ENCODE measurements at regions not wholly inside any gene's neighbourhood (a gene's known extent, or its start where the extent isn't known, plus 50 kb on each side); places are given as distances from the start of the nearest gene placed in this dataset.

DNA sequence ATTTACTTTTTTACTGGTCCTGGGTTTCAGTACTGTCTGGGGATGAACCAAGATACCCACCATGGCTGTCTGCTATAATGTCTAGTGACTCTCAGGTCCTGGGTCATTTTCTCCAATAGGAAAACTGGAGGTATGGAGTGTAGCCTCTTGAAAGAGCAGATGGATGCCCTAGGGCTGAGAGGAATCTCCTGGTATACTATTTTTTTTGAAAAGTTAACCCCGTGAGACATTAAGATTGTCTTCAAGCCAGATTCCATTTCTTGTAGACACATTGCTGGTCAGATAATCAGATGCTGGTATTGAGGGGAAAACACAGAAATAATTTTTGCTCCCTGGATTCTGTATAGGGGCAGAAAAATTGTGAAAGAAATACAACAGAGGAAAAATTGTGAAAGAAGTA lies 97.3 kb downstream of the ZNF680 start:
- peaks cover 82 to 85% of the 10 kb centered on the region in 2 experiments for H3K9me3 Mint-ChIP-seq
- H4K91ac ChIP-seq (ENCODE audit: insufficient read length, low read depth, low read length), result no peak overlapping the region

More for the DNA sequence above, 97.3 kb downstream of the ZNF680 start:
- Histone ChIP-seq H3K79me1 (ENCODE audit: insufficient read depth, low read depth, low read length, poor library complexity, severe bottlenecking) (no peaks in the 10 kb centered on the region), H3K23ac (ENCODE audit: insufficient read length, low read depth, low read length) (no peak overlapping the region), H3K27me3 (ENCODE audit: insufficient read depth, low read length) (no peaks in the 10 kb centered on the region), H3K9me3 (ENCODE audit: control insufficient read depth, low read depth, low read length) (peaks cover 47% of the 10 kb centered on the region), H4K20me1 (ENCODE audit: control insufficient read depth, insufficient read depth, insufficient read length) (no peaks in the 10 kb centered on the region), H2BK120ac (ENCODE audit: low read depth, low read length, poor library complexity, severe bottlenecking) (no peak overlapping the region), H3K79me2 (ENCODE audit: insufficient read depth, low read length) (no peaks in the 10 kb centered on the region), H4K8ac (replicated peaks; ENCODE audit: insufficient read length, low read depth, low read length) (no peak overlapping the region), H3T11ph (ENCODE audit: low read length) (no peak overlapping the region), H3K56ac (ENCODE audit: insufficient read length, low read depth, low read length) (no peak overlapping the region), H3K14ac (ENCODE audit: insufficient read depth, low read length) (no peak overlapping the region), H2AFZ (ENCODE audit: low read length) (no peak overlapping the region), H3K27ac (ENCODE audit: insufficient read length, low read depth, low read length) (no peak overlapping the region), H2BK20ac (ENCODE audit: low read depth, low read length, poor library complexity, severe bottlenecking) (no peak overlapping the region), H3K4ac (ENCODE audit: low read depth, low read length) (no peak overlapping the region), H3K9ac (ENCODE audit: extremely low read depth, insufficient read length, low read length) (no peak overlapping the region), H3K4me1 (ENCODE audit: insufficient read depth, low read length) (no peaks in the 10 kb centered on the region), H3K18ac (ENCODE audit: insufficient read length, low read depth, low read length) (no peak overlapping the region), H2AK5ac (ENCODE audit: insufficient read length, low read length) (no peak overlapping the region), H3K4me2 (ENCODE audit: insufficient read depth, insufficient read length, low read length) (no peak overlapping the region), H2BK5ac (ENCODE audit: insufficient read length, low read length) (no peak overlapping the region), H4K5ac (ENCODE audit: insufficient read length, low read depth, low read length) (no peak overlapping the region), H2BK12ac (ENCODE audit: insufficient read length, low read depth, low read length) (no peak overlapping the region), H2BK15ac (ENCODE audit: low read depth, low read length) (no peak overlapping the region), H3K23me2 (ENCODE audit: insufficient read length, low read depth, low read length, poor library complexity, severe bottlenecking) (no peaks in the 10 kb centered on the region)
- H3K4me3 Mint-ChIP-seq, result no peak overlapping the region
- DNase-seq, result no peak
- WGBS (ENCODE audit: extremely low coverage, insufficient read length, low lambda C conversion rate), result no CpG with 5 or more reads among the region's 1 CpG
- H3K4me1 Mint-ChIP-seq, result no peaks in the 10 kb centered on the region
- TF ChIP-seq, protein P1, sequence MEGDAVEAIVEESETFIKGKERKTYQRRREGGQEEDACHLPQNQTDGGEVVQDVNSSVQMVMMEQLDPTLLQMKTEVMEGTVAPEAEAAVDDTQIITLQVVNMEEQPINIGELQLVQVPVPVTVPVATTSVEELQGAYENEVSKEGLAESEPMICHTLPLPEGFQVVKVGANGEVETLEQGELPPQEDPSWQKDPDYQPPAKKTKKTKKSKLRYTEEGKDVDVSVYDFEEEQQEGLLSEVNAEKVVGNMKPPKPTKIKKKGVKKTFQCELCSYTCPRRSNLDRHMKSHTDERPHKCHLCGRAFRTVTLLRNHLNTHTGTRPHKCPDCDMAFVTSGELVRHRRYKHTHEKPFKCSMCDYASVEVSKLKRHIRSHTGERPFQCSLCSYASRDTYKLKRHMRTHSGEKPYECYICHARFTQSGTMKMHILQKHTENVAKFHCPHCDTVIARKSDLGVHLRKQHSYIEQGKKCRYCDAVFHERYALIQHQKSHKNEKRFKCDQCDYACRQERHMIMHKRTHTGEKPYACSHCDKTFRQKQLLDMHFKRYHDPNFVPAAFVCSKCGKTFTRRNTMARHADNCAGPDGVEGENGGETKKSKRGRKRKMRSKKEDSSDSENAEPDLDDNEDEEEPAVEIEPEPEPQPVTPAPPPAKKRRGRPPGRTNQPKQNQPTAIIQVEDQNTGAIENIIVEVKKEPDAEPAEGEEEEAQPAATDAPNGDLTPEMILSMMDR (conservative IDR thresholded peaks at IDR 0.05), result no peak
- peaks cover 7% of the 10 kb centered on the region for H3K27me3 Mint-ChIP-seq (ENCODE audit: low read depth)
- H3K36me3 Mint-ChIP-seq (ENCODE audit: insufficient read depth in 1 of 3, low read depth in 3 of 3), result peaks cover 2 to 12% (median 5%) of the 10 kb centered on the region in 3 experiments; a peak in 5 of 7 replicates
- H3K27ac Mint-ChIP-seq, result no peak overlapping the region
